Endothelial cell of umbilical vein (primary cell): ENCODE measurements at regions not wholly inside any gene's neighbourhood (a gene's known extent, or its start where the extent isn't known, plus 50 kb on each side); places are given as distances from the start of the nearest gene placed in this dataset.

ENCODE experiments used
- EZH2 ChIP-seq: IDR thresholded peaks from 2 replicates; pipeline ENCODE4 v1.6.1; 2012; ENCODE audit warnings: borderline replicate concordance, low read depth, mild to moderate bottlenecking, moderate library complexity, low read length, inconsistent platforms; ENCODE audit not compliant: severe bottlenecking
- FOS ChIP-seq: IDR thresholded peaks from 2 replicates; pipeline ENCODE4 v1.6.1; 2011; ENCODE audit warnings: mild to moderate bottlenecking, low read length, moderate library complexity, borderline replicate concordance; ENCODE audit not compliant: insufficient read depth
- JUN ChIP-seq: IDR thresholded peaks from 2 replicates; pipeline ENCODE4 v1.6.1; 2011; ENCODE audit warnings: borderline replicate concordance, low read depth; ENCODE audit not compliant: insufficient read length, insufficient read depth
- MAX ChIP-seq: IDR thresholded peaks from 2 replicates; pipeline ENCODE4 v1.6.1; 2011; ENCODE audit not compliant: insufficient read depth, insufficient read length
- POLR2A ChIP-seq: IDR thresholded peaks from 2 replicates; pipeline ENCODE4 v1.6.1; 2012; ENCODE audit warnings: low read depth, mild to moderate bottlenecking, control low read depth, low read length
- TF ChIP-seq, protein P1 (sequence below), 2 donors: IDR thresholded peaks; 1 replicate in 1 of 2; 2 replicates in 1 of 2; pipeline ENCODE4 v1.5.1; 2011; ENCODE audit warnings: low read length in 2 of 2, mild to moderate bottlenecking in 2 of 2, moderate library complexity in 2 of 2, control low read depth in 1 of 2, inconsistent platforms in 1 of 2, low read depth in 1 of 2; ENCODE audit not compliant: insufficient read depth in 1 of 2; ENCODE audit errors: extremely low read depth in 1 of 2

DNA sequence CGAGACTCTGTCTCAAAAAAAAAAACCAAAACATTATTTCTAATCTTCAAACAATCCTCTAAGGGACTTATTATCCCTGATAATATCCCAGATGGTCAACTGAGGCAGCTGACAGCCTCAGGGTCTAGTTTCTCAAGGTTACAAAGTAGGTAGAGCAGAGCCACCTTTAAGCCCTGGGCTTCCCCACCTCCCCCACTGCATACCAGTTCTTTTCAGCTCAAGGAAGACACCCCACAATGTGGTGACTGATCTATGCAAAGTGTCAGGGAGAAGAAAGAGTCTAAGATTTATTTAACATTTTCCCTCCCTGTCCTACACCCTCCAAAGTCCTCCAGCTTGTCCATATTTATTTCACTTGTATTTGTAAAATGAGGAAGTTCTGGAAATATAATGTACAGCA is 60.5 kb upstream of the VGLL2 start:
- TF ChIP-seq MAX: no peak
- TF ChIP-seq JUN: no peak
- TF ChIP-seq POLR2A: no peak
- no peak for TF ChIP-seq EZH2
- TF ChIP-seq, protein P1, sequence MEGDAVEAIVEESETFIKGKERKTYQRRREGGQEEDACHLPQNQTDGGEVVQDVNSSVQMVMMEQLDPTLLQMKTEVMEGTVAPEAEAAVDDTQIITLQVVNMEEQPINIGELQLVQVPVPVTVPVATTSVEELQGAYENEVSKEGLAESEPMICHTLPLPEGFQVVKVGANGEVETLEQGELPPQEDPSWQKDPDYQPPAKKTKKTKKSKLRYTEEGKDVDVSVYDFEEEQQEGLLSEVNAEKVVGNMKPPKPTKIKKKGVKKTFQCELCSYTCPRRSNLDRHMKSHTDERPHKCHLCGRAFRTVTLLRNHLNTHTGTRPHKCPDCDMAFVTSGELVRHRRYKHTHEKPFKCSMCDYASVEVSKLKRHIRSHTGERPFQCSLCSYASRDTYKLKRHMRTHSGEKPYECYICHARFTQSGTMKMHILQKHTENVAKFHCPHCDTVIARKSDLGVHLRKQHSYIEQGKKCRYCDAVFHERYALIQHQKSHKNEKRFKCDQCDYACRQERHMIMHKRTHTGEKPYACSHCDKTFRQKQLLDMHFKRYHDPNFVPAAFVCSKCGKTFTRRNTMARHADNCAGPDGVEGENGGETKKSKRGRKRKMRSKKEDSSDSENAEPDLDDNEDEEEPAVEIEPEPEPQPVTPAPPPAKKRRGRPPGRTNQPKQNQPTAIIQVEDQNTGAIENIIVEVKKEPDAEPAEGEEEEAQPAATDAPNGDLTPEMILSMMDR (IDR thresholded peaks at IDR 0.05; ENCODE audit: extremely low read depth in 1 of 2, insufficient read depth in 1 of 2, low read depth in 1 of 2, low read length in 2 of 2): no peak
- no peak for TF ChIP-seq FOS
